Activated CD8-positive, alpha-beta memory T cell treated with anti-CD3 and anti-CD28 coated beads, Interleukin-2, amount 50 U/mL, for 1 hour (primary cell): ENCODE measurements at regions not wholly inside any gene's neighbourhood (a gene's known extent, or its start where the extent isn't known, plus 50 kb on each side); places are given as distances from the start of the nearest gene placed in this dataset.
"Not testable (repeated sequence)": the region's sequence is repeated elsewhere in the genome, so short reads cannot be mapped to it uniquely, and the experiment has no call there.

ENCODE experiments used
- DNase-seq: peaks from one replicate; pipeline ENCODE4 v3.0.0-alpha.2; 2020; ENCODE audit errors: extremely low read depth

DNA sequence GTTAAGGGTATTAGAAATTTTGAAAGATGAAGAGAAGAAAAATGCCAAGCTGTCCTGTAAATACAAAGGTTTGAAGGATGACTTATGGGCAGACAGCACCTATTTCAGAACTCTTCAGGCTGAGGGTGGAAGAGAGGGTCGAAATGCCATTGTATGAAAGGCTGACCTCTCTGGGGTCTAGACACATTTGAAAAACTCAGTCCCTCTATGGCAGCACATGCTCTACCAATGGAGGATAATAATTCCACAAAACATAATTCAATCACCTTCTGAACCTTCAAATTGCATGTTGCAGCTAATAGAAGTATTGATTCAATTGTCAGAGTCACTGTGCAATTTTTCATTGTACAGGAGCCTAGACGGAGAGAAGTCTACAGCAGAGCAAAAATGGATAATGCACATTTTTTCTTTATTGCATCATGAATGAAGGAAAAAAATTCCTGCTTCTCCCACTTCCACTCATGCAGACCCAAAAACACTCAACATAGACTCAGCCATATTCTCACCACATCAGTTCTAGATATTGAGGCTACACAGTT lies 569.1 kb downstream of the TBL1XR1 start:
- DNase-seq, result no peak

DNA sequence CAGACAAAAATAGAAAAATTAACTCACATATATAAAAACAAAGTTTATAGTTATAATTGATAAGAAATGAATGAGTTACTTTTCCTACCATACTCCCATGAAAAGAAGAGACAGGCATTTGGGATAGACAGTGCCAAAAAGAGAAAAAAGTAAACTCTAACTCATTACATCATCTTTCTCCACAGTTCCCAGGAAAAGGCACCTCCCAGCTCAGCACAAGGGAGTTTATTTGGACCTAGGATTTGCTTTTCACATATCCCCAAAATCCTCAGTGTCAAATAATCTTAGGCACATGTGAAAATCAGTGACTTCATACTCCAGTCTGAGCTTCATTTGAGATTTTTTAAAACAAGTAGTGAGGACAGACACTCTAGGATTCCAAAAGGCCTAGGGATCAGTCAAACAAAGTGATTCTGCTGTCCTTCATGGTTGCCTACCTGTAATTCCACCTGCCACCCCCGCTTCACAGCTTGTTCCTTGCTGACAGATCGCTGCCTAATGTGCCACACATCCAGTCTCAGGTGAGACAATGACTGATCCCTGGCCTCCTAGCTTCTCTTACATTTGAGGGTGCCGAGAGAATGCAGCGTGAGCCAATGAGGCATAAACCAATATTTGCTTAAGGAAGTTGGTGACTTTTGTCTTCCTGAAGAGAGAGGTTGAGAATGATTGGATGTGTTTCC lies 573.7 kb downstream of the TBL1XR1 start:
- DNase-seq, result no peak

DNA sequence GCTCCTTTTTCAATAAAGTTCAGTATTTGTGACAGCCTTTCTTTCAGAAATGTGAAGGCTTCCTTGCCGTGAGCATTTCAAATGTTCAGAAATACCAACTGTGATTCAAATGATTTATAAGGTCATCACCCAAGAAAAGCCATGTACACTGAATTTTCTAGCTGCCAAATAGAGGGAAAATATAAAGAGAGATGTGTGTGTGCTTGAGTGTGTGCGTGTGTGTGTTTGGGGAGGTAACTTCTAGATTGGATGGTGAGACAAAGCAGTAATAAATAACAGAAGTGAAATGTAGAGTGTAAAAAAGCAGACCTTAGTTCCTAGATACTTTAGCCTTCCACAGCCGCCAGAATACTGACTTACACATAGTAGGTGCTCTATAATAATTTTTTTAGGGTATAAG lies 577.4 kb downstream of the TBL1XR1 start:
- DNase-seq, result no peak

DNA sequence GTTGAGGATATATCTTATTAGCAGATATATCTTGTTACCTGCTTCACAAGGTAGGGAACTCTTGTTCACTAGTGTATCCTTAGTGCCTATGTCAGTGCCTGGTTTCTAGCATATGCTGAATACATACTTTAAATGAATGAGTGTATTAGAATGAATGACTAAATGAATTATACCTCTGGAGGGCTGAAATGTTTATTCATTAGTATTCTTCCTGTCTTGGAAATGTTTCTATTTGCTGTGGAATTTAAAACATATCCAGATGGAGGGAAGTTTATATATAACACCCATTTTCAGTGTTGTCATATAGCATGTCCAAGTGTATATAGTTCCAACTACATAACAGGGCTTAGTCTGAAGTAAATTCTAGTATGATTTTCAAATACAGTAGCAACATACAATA lies 581.5 kb downstream of the TBL1XR1 start:
- no peak for DNase-seq

DNA sequence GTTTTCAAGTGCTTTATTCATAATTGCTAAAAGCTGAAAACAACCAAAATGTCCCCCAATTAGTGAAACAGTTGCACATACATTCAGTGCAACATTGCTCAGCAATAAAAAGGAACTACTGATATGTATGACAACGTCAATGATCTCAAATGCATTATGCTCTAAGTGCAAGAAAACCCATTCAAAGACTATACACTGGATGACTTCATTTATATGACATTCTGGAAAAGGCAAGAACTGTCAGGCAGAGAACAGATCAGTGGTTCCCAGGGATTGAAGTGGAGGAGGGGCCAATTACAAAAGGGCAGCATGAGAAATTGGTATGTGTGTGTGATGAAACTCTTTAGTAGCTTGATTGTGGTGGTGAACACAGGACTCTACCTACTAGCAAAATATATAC lies 585.6 kb downstream of the TBL1XR1 start:
- no peak for DNase-seq

DNA sequence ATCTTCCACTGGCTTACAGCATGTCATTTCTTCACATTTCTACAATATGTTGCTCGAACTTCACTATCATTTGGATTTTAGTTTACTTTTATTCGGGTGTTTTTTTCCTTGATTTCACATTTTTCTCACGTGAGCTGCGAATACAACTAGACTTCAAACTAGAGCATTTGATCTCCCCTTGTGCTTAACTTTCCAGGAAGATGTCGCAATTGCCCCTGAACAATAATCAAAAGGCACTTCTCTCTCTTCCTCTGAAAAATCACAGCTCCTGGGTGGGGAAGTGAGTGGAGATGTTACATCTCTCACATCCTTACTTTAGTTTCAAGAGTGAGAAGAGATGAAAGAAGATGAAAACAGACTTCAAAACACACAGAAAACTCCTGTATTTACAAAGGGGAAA lies 587.9 kb downstream of the TBL1XR1 start:
- no peak for DNase-seq

DNA sequence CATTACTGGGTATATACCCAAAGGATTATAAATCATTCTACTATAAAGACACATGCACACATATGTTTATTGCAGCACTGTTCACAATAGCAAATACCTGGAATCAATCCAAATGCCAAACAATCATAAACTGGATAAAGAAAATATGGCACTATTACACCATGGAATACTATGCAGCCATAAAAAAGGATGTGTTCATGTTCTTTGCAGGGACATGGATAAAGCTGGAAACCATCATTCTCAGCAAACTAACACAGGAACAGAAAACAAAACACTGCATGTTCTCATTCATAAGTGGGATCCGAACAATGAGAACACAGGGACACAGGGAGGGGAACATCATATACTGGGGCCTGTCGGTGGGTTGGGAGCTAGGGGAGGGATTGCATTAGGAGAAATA lies 591.7 kb downstream of the TBL1XR1 start:
- DNase-seq, result not testable (repeated sequence)

DNA sequence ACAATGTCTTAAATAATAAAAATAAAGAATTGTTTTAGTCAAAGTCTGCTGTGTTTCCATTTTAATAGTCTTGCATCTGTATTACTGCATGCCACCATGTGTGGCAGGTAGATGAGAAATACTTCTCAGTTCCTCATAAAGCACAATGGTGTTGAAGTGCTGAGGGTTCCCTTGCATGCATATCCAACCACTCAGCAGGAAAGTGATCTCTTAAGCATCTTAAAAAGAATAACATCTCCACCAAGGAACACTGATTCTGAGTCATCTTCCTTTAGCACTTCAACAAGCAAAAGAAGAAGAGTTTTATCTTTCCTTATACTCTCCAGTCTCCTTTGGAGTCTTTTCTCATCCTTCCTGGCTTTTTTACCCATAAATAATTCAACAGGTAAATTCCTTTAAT lies 602.0 kb downstream of the TBL1XR1 start:
- no peak for DNase-seq

DNA sequence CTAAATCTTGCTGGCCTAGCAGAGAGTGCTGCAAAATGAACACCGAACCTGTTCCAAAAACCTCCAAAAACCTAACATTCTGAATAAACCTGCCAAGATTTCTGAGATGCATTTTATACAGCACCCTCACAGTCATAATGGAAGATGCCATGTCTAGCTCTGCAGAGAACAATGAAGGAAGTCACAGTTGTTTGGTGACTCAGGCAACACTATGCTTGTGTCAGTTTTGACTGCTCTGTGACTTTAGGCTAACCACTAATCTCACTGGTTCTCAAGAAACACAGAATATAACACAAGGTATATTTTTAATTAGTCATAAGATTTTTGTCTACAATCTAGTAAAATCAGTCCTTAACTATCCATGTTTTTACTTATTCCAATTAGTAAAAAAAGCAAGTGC lies 606.6 kb downstream of the TBL1XR1 start:
- DNase-seq, result no peak

DNA sequence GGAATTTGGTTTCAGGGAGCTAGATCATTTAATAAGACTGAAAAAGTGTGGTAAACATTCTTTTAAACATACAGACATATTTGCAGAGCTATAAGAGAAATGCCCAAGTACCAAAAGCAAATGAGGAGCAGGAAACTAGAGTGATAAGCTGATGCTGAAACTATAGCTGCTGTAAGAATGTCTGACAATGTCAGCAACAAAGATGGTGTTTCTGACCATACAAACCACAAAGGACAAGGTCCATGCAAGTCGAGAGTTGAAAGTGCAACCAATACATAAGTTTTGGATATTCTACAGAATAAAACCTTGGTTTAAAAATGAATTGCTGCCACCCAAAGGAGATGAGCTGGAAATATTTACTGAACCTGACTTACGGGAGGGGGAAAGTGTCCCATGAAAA lies 610.2 kb downstream of the TBL1XR1 start:
- DNase-seq, result no peak

DNA sequence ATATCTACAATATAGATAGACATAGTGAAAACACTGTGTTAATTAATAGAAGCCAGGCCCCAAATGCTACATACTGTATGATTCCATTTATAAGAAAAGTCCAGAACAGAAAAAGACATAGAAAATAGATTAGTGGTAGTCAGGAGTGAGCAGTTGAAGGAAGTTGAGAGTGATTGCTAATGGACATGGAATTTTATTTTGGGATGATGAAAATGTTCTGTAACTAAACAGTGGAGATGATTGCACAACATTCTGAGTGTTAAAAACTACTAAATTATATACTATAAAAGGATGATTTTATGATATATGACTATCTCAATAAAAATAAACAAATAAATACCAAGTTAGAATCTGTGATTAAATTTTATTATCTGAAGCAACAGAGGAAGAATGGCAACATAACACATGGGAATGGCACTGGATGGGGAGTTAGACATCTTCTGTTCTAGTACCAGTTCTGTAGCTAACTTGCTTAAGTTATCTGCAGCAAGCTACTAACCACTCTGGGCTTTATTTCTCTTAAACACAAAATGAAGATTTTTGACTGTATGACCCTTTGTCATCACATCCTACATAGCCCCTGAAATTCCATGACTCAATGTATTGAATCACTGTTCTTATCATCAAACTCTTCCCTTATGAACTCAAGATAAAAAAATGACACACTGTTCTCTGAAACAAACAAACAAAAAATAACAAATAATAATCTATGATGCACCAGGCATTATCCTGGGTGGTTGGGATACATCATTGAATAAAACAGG lies 612.7 kb downstream of the TBL1XR1 start:
- DNase-seq, result no peak

DNA sequence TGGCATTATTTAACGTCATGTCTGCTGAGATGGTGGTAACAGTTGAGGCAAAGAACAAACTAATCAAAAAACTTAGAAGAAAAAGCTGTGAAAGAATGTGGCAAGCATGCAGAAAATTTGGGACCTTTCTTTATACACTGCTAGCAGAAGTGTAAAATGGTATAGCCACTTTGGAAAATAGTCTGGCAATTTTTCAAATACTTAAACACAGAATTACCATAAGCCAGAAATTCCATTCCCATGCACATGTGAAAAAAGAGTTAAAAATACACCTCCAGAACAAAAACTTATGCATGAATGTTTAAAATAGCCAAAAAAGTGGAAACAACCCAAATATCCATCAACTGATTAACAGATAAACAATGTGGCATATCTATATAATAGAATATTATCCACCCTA lies 613.3 kb downstream of the TBL1XR1 start:
- DNase-seq, result no peak

DNA sequence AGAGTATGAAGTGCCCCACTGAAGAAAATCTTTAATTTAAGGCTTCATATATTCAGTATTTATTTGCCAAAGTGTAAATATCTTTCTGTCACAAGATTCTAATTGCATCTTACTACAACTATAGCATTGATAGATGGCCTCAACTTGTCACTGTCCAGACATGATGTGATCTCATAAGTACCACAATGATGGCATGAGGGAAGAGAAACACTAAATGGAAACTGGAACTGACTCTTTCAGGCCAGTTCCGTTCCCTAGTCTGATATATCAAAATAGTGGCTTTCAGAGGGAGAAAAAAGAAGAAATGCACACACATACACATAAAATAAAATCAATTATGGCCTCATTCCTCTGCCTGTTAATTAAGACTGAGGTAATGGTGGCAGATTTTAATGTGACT lies 615.7 kb downstream of the TBL1XR1 start:
- no peak for DNase-seq

DNA sequence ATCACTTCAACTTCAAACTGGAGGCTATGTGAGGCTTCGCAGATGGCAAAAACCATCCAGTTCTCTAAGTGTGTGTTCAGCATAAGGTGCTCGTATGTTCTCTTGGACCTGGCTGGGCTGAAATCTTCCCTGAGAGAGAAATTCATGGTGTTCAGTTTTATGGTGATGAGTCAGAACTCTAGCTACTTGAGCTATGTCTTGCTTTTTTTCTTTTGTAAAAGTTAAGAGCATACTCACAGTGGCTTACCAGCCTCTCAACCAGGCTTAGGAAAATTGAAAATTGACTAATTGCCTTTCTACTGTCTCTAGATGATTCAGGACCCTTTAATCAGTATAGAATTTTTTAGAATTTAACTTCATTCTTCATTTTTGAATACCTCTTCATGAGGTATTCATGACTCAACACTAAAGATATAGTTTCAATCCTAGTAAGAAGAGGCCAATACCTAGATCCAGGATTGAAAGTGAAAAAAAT lies 617.5 kb downstream of the TBL1XR1 start:
- DNase-seq, result no peak

DNA sequence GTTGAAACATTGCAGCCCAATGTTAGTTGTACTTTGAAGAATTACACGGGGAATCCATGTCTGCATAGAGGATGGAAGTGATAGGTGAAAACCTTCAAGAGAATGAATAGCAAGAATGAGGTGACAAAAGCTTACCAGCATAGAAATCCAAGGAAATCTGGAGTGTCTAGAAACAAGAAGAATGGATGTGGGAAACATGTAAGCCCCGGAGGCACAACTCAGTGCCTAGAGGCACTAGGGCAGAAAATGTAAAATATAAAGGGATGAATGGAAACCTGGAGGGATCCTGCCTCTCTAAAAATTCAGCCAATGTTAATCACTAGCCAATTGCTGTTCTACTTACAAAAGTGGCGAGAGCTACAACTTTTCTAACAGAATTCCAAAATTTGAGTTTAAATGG lies 619.0 kb downstream of the TBL1XR1 start:
- no peak for DNase-seq

DNA sequence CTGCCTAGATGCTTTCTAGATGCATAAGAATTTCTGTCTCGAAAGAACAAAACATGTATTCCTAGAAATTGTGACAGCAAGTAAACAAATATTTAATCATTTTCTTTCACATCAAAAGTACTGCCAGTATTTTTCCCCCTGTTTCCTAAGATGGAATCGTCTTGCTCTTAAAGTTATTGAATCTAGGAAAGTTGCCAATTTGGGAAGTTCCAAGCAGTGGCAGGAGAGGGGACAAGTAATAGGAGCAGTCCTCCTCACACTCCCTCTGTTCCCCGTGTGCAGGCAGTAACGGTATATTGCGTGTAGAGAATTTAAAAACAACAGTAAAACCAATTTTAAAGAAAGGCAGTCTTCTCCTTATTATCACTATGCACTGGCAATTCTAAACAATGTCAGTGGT lies 619.8 kb downstream of the TBL1XR1 start:
- DNase-seq, result no peak

DNA sequence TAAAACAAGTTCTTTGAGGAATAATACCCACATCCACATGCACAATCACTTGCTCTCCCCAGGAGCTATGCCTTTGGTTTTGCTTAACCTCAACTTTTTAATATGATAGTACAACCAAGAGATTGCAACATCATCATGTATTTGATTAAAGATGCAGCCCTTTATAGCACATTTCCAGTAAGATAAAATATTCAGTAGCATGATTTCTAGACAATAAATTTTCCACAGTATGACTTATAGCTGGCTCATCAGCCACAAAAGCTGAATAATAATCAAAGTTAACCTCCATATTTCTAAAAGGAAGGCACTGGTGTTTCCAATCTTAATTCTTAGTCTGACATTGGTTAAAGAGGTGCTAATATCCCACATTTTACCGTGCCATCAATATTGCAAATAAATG lies 622.5 kb downstream of the TBL1XR1 start:
- no peak for DNase-seq

DNA sequence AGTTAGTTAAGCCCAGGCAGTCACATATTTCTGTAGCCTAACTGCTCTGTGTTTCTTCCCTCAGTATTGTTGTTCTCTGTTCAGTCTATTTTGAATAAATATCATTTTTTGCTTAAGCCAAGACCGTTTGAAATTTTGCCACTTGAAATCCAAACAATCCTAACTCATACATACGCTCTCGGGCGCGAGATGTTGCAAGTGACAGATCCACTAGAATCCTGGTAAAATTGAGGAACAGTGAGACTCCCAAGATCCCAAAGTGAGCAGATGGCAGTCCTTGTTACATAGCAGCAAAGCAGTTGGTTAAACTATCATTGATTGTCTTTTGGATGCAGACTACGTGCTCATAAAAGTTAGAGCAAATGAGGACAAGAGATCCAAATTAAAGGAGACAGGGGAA lies 625.4 kb downstream of the TBL1XR1 start:
- no peak for DNase-seq

DNA sequence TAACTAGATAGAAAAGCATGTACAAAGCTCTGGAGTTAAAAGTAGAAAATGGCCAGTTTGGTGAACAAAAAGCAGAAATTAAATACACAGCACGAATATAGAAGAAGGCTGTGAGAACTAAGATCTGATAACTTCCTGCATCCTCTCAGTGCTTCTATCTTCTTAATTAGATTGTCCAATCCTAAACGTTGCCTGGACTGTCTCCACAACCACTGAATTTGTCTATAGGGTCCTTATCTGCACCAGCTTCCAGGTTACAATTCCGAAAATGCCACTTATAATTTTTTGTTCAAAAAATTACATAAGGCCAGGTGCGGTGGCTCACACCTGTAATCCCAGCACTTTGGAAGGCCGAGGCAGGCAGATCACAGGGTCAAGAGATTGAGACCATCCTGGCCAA lies 626.3 kb downstream of the TBL1XR1 start:
- no peak for DNase-seq

DNA sequence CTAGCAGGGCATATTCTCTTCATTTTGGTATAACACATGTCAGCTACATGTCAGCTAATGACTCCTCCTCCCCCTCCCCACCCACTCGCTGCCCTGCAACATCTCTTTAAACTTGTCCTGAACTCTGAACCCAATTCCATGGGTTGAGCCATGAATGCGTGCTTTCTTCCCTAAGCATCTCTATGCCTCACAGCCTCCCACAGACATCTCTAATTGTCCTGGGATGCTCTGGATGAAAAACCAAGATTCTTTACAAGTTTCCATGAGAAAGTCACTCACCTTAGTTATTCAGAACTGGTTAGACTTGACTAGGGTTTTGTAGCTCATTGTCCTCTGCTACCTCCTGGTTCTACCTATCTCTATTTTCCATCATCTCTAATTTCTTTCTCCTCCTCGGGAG lies 629.1 kb downstream of the TBL1XR1 start:
- DNase-seq, result no peak

DNA sequence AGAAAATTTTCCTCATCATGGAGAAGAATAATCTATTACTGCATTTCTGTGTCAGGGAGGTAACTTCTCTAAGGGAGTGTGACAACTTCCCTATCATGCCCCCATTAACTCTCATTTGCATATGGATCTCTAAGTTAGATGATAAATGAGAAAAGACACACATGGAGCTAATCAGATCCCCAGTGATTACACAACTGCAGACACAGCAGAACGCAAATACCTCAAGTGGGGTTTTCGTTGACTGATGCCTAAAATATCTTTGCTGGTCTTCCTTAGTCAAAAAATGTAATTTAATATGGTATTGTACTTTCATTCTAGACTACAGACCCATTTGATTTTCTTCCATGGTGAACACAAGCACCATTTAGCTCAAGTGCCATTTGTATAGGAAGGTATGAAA lies 630.5 kb downstream of the TBL1XR1 start:
- DNase-seq, result no peak

DNA sequence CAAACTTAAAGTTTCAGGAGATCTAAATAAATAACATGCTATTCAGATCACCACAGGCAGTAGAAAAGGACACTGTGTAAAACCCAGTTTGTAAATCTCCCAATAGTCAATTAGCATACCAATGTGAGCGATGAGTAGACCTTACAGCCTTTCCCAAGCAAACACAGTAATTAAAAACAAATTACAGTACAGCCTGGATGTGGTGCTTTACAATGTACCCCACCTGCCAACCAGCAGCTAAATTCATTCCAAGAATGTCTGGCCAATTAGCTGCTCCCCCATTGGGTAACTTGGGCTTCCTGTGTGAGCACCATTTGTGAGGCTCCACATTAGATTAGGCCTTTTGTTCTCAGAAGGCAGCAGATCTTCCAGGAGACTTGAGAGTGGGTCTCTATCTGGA lies 635.0 kb downstream of the TBL1XR1 start:
- DNase-seq, result no peak

DNA sequence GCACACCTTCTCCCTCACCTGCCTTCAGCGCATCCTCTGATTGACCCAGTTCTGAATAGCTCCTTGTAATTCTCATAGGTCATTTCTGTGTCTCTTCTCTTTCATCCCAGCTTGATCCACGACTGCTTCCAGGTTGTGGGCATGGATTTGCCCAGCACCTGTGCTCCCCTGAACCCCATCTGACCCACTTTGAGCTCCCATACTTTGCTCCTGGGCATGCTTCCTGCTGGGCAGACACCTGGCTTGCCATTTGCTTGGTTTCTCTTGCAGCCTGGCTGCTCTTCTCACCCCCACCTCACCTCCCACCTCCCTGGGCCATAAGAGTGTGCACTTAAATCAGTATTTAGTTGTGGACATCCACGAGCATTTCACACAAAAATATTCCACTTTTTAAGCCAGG lies 635.5 kb downstream of the TBL1XR1 start:
- DNase-seq, result no peak
